RWPE2 (cell line): ENCODE measurements at regions not wholly inside any gene's neighbourhood (a gene's known extent, or its start where the extent isn't known, plus 50 kb on each side); places are given as distances from the start of the nearest gene placed in this dataset.

ENCODE experiments used
- ATAC-seq: fragments of 200-7000 bp; cut with Tn5 transposase; 3 replicates; pipeline ENCODE4 v1.9.1; 2021; ENCODE audit warnings: low read depth
- DNase-seq: peaks from one replicate; pipeline ENCODE4 v3.0.0-alpha.2; 2020; ENCODE audit warnings: low spot score
- H3K27ac ChIP-seq: fragments of 450-650 bp; 2 replicates; pipeline ENCODE4 v1.5.1; 2017; ENCODE audit warnings: mild to moderate bottlenecking; ENCODE audit not compliant: poor library complexity, severe bottlenecking
- H3K27me3 ChIP-seq: fragments of 250-450 bp; sonication (Bioruptor Pico); 2 replicates; pipeline ENCODE4 v1.5.1; 2021; ENCODE audit warnings: mild to moderate bottlenecking, moderate library complexity; ENCODE audit not compliant: insufficient read depth, poor library complexity, severe bottlenecking
- H3K36me3 ChIP-seq: fragments of 250-450 bp; sonication (Bioruptor Pico); 2 replicates; pipeline ENCODE4 v1.5.1; 2020; ENCODE audit warnings: low read depth, mild to moderate bottlenecking, moderate library complexity
- H3K4me1 ChIP-seq: fragments of 250-450 bp; sonication (Bioruptor Pico); 2 replicates; pipeline ENCODE4 v1.5.1; 2021; ENCODE audit warnings: mild to moderate bottlenecking, moderate library complexity; ENCODE audit not compliant: insufficient read depth, poor library complexity, severe bottlenecking
- H3K4me3 ChIP-seq: fragments of 250-450 bp; sonication (Bioruptor Pico); 2 replicates; pipeline ENCODE4 v1.5.1; 2021; ENCODE audit warnings: mild to moderate bottlenecking, moderate library complexity; ENCODE audit not compliant: severe bottlenecking
- H3K9me3 ChIP-seq: fragments of 250-450 bp; sonication (Bioruptor Pico); 2 replicates; pipeline ENCODE4 v1.5.1; 2021; ENCODE audit warnings: mild to moderate bottlenecking, moderate library complexity; ENCODE audit not compliant: severe bottlenecking
- TF ChIP-seq, protein P1 (sequence below): fragments of 450-650 bp; IDR thresholded peaks from one replicate; pipeline ENCODE4 v1.5.1; 2017; ENCODE audit warnings: mild to moderate bottlenecking, moderate library complexity; ENCODE audit not compliant: poor library complexity, severe bottlenecking

DNA sequence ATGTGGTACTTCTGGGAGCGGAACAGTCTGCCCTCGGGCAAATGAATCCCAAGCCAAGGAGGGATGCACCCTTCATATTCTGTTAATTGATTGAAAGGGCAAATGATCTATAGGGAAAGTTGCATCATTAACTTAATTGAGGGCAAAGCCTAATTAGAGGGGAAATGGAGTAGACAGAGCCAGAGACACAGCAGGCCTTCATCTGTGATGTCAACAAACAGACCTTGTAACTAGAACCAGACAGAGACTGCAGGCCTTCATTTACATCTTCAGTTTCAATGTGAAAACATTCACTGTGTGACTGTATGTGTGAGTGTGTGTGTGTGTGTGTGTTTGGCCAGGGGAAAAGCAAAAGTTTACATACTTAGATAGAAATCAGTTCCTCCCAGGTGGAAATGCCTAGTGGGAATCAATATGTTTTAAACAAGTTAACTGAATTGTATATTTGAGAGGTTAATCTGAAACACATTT lies 126.4 kb downstream of the SPRY2 start:
- H3K36me3 ChIP-seq, result no peaks in the 10 kb centered on the region
- DNase-seq (no peak), ATAC-seq (no peak)
- TF ChIP-seq, protein P1, sequence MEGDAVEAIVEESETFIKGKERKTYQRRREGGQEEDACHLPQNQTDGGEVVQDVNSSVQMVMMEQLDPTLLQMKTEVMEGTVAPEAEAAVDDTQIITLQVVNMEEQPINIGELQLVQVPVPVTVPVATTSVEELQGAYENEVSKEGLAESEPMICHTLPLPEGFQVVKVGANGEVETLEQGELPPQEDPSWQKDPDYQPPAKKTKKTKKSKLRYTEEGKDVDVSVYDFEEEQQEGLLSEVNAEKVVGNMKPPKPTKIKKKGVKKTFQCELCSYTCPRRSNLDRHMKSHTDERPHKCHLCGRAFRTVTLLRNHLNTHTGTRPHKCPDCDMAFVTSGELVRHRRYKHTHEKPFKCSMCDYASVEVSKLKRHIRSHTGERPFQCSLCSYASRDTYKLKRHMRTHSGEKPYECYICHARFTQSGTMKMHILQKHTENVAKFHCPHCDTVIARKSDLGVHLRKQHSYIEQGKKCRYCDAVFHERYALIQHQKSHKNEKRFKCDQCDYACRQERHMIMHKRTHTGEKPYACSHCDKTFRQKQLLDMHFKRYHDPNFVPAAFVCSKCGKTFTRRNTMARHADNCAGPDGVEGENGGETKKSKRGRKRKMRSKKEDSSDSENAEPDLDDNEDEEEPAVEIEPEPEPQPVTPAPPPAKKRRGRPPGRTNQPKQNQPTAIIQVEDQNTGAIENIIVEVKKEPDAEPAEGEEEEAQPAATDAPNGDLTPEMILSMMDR, result no peak
- H3K27ac ChIP-seq, result no peak overlapping the region
- no peaks in the 10 kb centered on the region for H3K27me3 ChIP-seq
- no peaks in the 10 kb centered on the region for H3K4me1 ChIP-seq
- H3K4me3 ChIP-seq, result no peak overlapping the region
- H3K9me3 ChIP-seq, result no peaks in the 10 kb centered on the region

DNA sequence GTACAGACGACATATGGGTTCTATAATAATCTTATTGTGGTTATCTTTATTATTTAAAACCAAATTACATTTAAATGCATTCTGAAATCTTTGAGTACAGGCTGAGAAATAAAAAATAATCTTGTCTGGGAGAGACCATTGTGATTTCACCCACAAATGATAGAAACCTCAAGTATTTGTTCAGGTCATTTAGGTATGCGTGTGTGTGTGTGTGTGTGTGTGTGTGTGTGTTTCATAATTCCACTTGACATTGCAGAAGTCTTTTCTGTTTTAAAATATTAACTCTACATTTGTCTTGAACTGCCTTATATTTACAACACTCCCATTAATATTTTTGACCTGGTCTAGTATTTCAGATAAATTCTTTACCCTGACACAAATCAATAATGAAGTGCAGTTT lies 126.9 kb downstream of the SPRY2 start:
- H3K27me3 ChIP-seq, result no peaks in the 10 kb centered on the region
- no peaks in the 10 kb centered on the region for H3K4me1 ChIP-seq
- ATAC-seq, result no peak
- no peak overlapping the region for H3K27ac ChIP-seq
- no peak overlapping the region for H3K4me3 ChIP-seq
- DNase-seq, result no peak
- no peaks in the 10 kb centered on the region for H3K9me3 ChIP-seq
- TF ChIP-seq, protein P1, result no peak
- H3K36me3 ChIP-seq, result no peaks in the 10 kb centered on the region

DNA sequence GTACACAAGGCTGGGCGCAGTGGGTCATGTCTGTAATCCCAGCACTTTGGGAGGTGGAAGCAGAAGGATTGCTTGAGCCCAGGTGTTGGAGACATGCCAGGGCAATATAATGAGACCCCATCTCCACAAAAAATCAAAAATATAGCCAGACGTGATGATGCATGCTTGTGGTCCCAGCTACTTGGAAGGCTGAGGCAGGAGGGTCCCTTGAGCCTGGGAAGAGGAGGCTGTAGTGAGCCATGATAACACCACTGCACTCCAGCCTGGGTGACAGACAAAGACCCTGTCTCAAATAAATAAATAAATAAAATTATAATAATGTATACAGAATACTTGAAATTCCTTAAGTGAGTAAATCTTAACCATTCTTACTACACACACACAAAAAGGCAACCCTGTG lies 127.7 kb downstream of the SPRY2 start:
- Histone ChIP-seq H3K4me1 (no peaks in the 10 kb centered on the region), H3K9me3 (no peaks in the 10 kb centered on the region), H3K36me3 (no peaks in the 10 kb centered on the region), H3K27me3 (no peaks in the 10 kb centered on the region), H3K4me3 (no peak overlapping the region), H3K27ac (no peak overlapping the region)
- ATAC-seq (no peak), DNase-seq (no peak)
- TF ChIP-seq, protein P1, result no peak

DNA sequence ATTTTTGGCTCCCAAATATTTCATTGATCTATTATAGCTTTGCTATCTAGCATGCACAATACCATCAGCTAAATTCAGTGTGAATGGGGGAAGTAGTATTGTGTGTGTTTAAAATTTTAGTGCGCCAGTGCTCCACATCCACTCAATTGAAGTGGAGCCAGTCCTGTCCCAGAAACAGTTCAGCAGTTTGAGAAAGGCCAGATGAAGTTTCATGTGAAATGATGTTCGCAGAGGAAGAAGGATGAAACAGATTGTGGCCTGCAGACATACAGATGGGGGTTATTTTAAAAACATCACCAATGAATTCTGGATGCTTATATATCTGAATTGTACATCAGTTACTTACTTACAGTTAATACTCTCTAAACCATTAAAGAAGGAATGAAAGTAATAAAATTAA lies 129.4 kb downstream of the SPRY2 start:
- no peaks in the 10 kb centered on the region for H3K27me3 ChIP-seq
- ATAC-seq, result no peak
- no peaks in the 10 kb centered on the region for H3K4me1 ChIP-seq
- DNase-seq, result no peak
- no peak overlapping the region for H3K4me3 ChIP-seq
- no peak overlapping the region for H3K27ac ChIP-seq
- TF ChIP-seq, protein P1, result no peak
- no peaks in the 10 kb centered on the region for H3K9me3 ChIP-seq
- H3K36me3 ChIP-seq, result no peaks in the 10 kb centered on the region

DNA sequence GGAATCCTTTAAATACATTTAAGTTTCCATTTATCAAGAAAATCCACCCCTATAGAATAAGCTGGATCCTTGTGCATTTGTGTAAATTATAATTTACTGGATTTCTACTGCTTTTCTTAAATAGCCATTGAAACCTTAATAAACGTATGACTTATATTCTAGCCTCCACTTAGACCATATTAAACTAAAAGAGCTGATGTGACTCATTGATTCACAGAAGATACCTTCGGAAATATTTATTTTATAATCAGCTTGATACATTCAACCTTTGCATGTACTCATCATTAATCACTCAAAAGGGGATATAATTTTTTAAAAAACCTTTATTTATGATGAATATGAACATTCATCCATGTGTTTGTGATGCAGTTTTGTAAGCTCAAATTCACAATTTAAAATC lies 136.3 kb downstream of the SPRY2 start:
- no peaks in the 10 kb centered on the region for H3K36me3 ChIP-seq
- H3K9me3 ChIP-seq, result no peaks in the 10 kb centered on the region
- no peaks in the 10 kb centered on the region for H3K4me1 ChIP-seq
- H3K27ac ChIP-seq, result no peak overlapping the region
- no peak for ATAC-seq
- H3K4me3 ChIP-seq, result no peak overlapping the region
- H3K27me3 ChIP-seq, result no peaks in the 10 kb centered on the region
- TF ChIP-seq, protein P1, result no peak
- DNase-seq, result no peak
